ENCODE measurements at regions not wholly inside any gene's neighbourhood (a gene's known extent, or its start where the extent isn't known, plus 50 kb on each side); places are given as distances from the start of the nearest gene placed in this dataset.

- TF ChIP-seq CTCF (IDR thresholded peaks at IDR 0.05): no peak
- TF ChIP-seq ZNF232 (CRISPR knock-in tag; IDR thresholded peaks at IDR 0.05): no peak
- TF ChIP-seq MAX (CRISPR knock-in tag; IDR thresholded peaks at IDR 0.05): no peak
- no peak for TF ChIP-seq NR1H2 (CRISPR knock-in tag; IDR thresholded peaks at IDR 0.05)
- no peak for TF ChIP-seq ZNF263 (CRISPR knock-in tag; IDR thresholded peaks at IDR 0.05; ENCODE audit: low read depth)
- TF ChIP-seq TEAD1 (CRISPR knock-in tag; IDR thresholded peaks at IDR 0.05): no peak
- TF ChIP-seq, protein P1, sequence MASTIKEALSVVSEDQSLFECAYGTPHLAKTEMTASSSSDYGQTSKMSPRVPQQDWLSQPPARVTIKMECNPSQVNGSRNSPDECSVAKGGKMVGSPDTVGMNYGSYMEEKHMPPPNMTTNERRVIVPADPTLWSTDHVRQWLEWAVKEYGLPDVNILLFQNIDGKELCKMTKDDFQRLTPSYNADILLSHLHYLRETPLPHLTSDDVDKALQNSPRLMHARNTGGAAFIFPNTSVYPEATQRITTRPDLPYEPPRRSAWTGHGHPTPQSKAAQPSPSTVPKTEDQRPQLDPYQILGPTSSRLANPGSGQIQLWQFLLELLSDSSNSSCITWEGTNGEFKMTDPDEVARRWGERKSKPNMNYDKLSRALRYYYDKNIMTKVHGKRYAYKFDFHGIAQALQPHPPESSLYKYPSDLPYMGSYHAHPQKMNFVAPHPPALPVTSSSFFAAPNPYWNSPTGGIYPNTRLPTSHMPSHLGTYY (CRISPR knock-in tag; IDR thresholded peaks at IDR 0.05): no peak
- TF ChIP-seq NFYB (CRISPR knock-in tag; conservative IDR thresholded peaks at IDR 0.05; ENCODE audit: low read depth): no peak
- TF ChIP-seq ELF4 (CRISPR knock-in tag; IDR thresholded peaks at IDR 0.05; ENCODE audit: low read depth): no peak
- TF ChIP-seq CBFB (CRISPR knock-in tag; IDR thresholded peaks at IDR 0.05; ENCODE audit: low read depth): no peak
- TF ChIP-seq IRF2 (CRISPR knock-in tag; IDR thresholded peaks at IDR 0.05; ENCODE audit: borderline replicate concordance, low read depth): no peak
Measured at GRCh38 chr7:91357379-91357778, 93.1 kb downstream of the FZD1 start.
